CD4-positive, alpha-beta T cell (primary cell): ENCODE measurements at regions not wholly inside any gene's neighbourhood (a gene's known extent, or its start where the extent isn't known, plus 50 kb on each side); places are given as distances from the start of the nearest gene placed in this dataset.

Experiments used
- ATAC-seq: fragments of 200-7000 bp; cut with Tn5 transposase; one replicate; pipeline ENCODE4 v1.10.0; 2022; ENCODE audit warnings: mild to moderate bottlenecking; ENCODE audit not compliant: poor library complexity
- CTCF ChIA-PET: fragments of 350-600 bp; sonication (Branson Sonifier 250); formaldehyde crosslinking; loops from one replicate; lab custom pipeline; 2021; ENCODE audit warnings: antibody characterized with exemption, inconsistent platforms; lab: Charles Lee
- POLR2A ChIA-PET: fragments of 350-600 bp; sonication (Branson Sonifier 250); formaldehyde crosslinking; loops from one replicate; lab custom pipeline; 2021; ENCODE audit warnings: antibody characterized with exemption, inconsistent platforms; lab: Charles Lee
- DNase-seq, 14 experiments: peaks; one replicate each; pipeline ENCODE4 v3.0.0-alpha.2; 2013 to 2020; ENCODE audit warnings: mixed read lengths in 2 of 14
- H3K27ac ChIP-seq, 2 donors: one replicate each; pipeline versions ENCODE4 v1.5.1 to v1.7.0; 2013; ENCODE audit warnings: low read length in 2 of 2, low read depth in 1 of 2, mild to moderate bottlenecking in 1 of 2
- H3K27me3 ChIP-seq, 2 experiments: 1 replicate in 1 of 2; 2 replicates in 1 of 2; pipeline versions ENCODE4 v1.6.1 to v1.7.0; 2013; ENCODE audit warnings: low read length in 2 of 2, control low read depth in 1 of 2, mild to moderate bottlenecking in 1 of 2, moderate library complexity in 1 of 2; ENCODE audit not compliant: insufficient read depth in 2 of 2, control insufficient read depth in 1 of 2
- H3K36me3 ChIP-seq: one replicate; pipeline ENCODE4 v1.6.1; 2013; ENCODE audit warnings: low read length, control low read depth; ENCODE audit not compliant: insufficient read depth
- H3K4me1 ChIP-seq: one replicate; pipeline ENCODE4 v1.6.1; 2013; ENCODE audit warnings: low read length, control low read depth; ENCODE audit not compliant: insufficient read depth
- H3K4me3 ChIP-seq: one replicate; pipeline ENCODE4 v1.5.1; 2013; ENCODE audit warnings: mild to moderate bottlenecking, low read length, moderate library complexity
- H3K9me3 ChIP-seq, 2 experiments: 1 replicate in 1 of 2; 2 replicates in 1 of 2; pipeline versions ENCODE4 v1.6.1 to v1.7.0; 2013; ENCODE audit warnings: low read length in 2 of 2, mild to moderate bottlenecking in 2 of 2, control low read depth in 1 of 2, moderate library complexity in 1 of 2; ENCODE audit not compliant: control insufficient read depth in 1 of 2, insufficient read depth in 1 of 2
- H3K27ac Mint-ChIP-seq: one replicate; pipeline ENCODE4 v1.8.0; 2020; ENCODE audit warnings: mixed read lengths
- H3K27me3 Mint-ChIP-seq: one replicate; pipeline ENCODE4 v1.8.0; 2021; ENCODE audit warnings: mixed read lengths
- H3K36me3 Mint-ChIP-seq: one replicate; pipeline ENCODE4 v1.8.0; 2021; ENCODE audit warnings: low read depth, mixed read lengths
- H3K4me1 Mint-ChIP-seq: one replicate; pipeline ENCODE4 v1.8.0; 2021; ENCODE audit warnings: low read depth, mixed read lengths
- H3K4me3 Mint-ChIP-seq: one replicate; pipeline ENCODE4 v1.8.0; 2020; ENCODE audit warnings: mild to moderate bottlenecking, mixed read lengths
- H3K9me3 Mint-ChIP-seq: one replicate; pipeline ENCODE4 v1.8.0; 2020; ENCODE audit warnings: mixed read lengths
- intact Hi-C, 2 experiments: fragments of 100-400 bp; cut with DNase I in 1 of 2; cut with micrococcal nuclease in 1 of 2; formaldehyde crosslinking; loops; one replicate each; pipeline versions ENCODE4 v1.15.1 to v1.9.0; 2023 to 2025; cut with DNase I, micrococcal nuclease
- TF ChIP-seq, protein P1 (sequence below): fragments of 200-600 bp; IDR thresholded peaks from one replicate; pipeline ENCODE4 v1.8.0; 2022; ENCODE audit warnings: antibody characterized with exemption, mild to moderate bottlenecking

DNA sequence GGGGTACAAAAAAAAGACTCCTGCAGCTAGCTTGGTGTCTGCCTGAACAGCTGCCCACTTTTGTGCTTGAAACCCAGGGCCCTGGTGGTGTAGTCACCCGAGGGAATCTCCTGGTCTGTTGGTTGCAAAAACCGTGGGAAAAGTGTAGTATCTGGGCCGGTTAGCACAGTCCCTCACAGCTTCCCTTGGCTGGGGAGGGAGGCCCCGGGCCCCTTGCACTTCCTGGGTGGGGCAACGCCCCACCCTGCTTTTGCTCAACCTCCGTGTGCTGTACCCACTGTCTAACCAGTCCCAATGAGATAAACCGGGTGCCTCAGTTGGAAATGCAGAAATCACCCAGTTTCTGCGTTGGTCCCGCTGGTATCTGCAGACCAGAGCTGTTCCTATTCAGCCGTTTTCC, 211.7 kb upstream of the ZPLD1 start:
- Mint-ChIP-seq H3K27ac (peak overlapping the region; percentile 50), H3K9me3 (no peaks in the 10 kb centered on the region), H3K27me3 (no peaks in the 10 kb centered on the region), H3K4me1 (peaks cover 40% of the 10 kb centered on the region), H3K36me3 (no peaks in the 10 kb centered on the region), H3K4me3 (no peak overlapping the region)
- ATAC-seq (peak; percentile 67), DNase-seq (peak in 8 of 14 experiments; percentile 1 to 43 (median 25))
- H3K9me3 ChIP-seq: no peaks in the 10 kb centered on the region
- no peaks in the 10 kb centered on the region for H3K36me3 ChIP-seq
- POLR2A ChIA-PET: interaction anchor here (0.6 to 2.5 kb wide), 4 partner anchors 145 to 409 kb away, joined by 3 to 17 read pairs (median 3); partner anchors contain the start of gene NFKBIZ
- CTCF ChIA-PET: no interaction called here
- H3K27me3 ChIP-seq: no peaks in the 10 kb centered on the region
- no peak overlapping the region for H3K4me3 ChIP-seq
- TF ChIP-seq, protein P1, sequence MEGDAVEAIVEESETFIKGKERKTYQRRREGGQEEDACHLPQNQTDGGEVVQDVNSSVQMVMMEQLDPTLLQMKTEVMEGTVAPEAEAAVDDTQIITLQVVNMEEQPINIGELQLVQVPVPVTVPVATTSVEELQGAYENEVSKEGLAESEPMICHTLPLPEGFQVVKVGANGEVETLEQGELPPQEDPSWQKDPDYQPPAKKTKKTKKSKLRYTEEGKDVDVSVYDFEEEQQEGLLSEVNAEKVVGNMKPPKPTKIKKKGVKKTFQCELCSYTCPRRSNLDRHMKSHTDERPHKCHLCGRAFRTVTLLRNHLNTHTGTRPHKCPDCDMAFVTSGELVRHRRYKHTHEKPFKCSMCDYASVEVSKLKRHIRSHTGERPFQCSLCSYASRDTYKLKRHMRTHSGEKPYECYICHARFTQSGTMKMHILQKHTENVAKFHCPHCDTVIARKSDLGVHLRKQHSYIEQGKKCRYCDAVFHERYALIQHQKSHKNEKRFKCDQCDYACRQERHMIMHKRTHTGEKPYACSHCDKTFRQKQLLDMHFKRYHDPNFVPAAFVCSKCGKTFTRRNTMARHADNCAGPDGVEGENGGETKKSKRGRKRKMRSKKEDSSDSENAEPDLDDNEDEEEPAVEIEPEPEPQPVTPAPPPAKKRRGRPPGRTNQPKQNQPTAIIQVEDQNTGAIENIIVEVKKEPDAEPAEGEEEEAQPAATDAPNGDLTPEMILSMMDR: no peak
- intact Hi-C loops: loop anchor here in 1 of 2 experiments (1.0 kb wide), 1 partner anchor 410 kb away; no protein-coding TSS in a partner anchor
- no peak overlapping the region for H3K27ac ChIP-seq
- peaks cover 23% of the 10 kb centered on the region for H3K4me1 ChIP-seq

DNA sequence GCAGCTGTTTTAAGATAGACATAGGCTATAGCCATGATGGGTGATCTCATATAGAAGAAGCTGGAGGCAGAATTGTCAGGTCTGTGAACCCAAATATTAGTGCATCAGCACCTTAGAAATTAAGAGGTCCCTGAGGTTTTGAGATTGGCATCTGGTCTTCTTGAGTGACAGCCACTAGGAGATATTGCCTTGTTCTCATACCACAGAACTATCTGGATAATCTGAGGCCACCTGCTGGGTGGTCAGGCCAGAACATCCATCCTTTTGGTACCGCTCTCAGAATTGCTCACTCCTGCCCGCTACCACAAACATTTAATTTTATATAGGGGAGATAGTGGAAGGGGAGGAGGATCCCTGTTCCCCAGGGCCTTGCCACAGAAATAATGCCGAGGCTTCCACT, 210.6 kb upstream of the ZPLD1 start:
- H3K36me3 ChIP-seq: no peaks in the 10 kb centered on the region
- no peak for ATAC-seq
- Mint-ChIP-seq H3K27me3 (no peaks in the 10 kb centered on the region), H3K4me1 (peaks cover 44% of the 10 kb centered on the region), H3K27ac (peak overlapping the region; percentile 16), H3K9me3 (no peaks in the 10 kb centered on the region), H3K36me3 (no peaks in the 10 kb centered on the region), H3K4me3 (no peak overlapping the region)
- DNase-seq: peak in 4 of 14 experiments; percentile 3 to 38 (median 17)
- H3K27ac ChIP-seq: no peak overlapping the region
- ChIA-PET CTCF (no interaction called here), POLR2A (interaction anchor here (1.1 to 2.5 kb wide), 7 partner anchors 146 to 421 kb away, joined by 3 to 17 read pairs (median 5); partner anchors contain the start of gene NFKBIZ)
- no peaks in the 10 kb centered on the region for H3K27me3 ChIP-seq
- intact Hi-C loops: no loop called here
- TF ChIP-seq, protein P1: no peak
- H3K4me1 ChIP-seq: peaks cover 23% of the 10 kb centered on the region
- no peaks in the 10 kb centered on the region for H3K9me3 ChIP-seq
- H3K4me3 ChIP-seq: no peak overlapping the region

DNA sequence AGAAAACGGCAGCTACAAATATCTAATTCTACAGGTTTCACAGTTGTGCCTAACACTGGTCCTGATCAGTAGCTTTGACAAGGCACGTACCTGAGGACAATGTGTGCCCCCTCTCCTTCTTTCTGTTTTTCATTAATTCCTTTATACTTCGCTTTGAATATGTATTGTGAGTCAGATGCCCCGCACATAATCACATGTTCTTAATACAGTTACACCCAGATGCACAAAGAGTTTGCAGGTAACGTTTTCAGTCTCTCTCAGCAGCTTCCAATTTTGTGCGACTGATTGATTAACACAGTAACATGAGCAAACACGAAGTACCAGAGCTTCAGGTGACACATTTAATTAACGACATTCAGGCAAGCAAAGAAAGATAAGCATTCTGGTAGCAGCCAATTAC, 209.8 kb upstream of the ZPLD1 start:
- no peaks in the 10 kb centered on the region for H3K36me3 ChIP-seq
- TF ChIP-seq, protein P1: no peak
- CTCF ChIA-PET: interaction anchor here (0.6 to 2.2 kb wide), 11 partner anchors 29 to 422 kb away, joined by 3 to 15 read pairs (median 3); no protein-coding TSS in a partner anchor
- intact Hi-C loops: loop anchor here (1.0 to 5.0 kb wide), 4 partner anchors 373 to 529 kb away; no protein-coding TSS in a partner anchor
- no peak for ATAC-seq
- no peak overlapping the region for H3K4me3 ChIP-seq
- peaks cover 23% of the 10 kb centered on the region for H3K4me1 ChIP-seq
- Mint-ChIP-seq H3K27ac (peak overlapping the region; percentile 35), H3K9me3 (no peaks in the 10 kb centered on the region), H3K27me3 (no peaks in the 10 kb centered on the region), H3K4me1 (peaks cover 46% of the 10 kb centered on the region), H3K36me3 (no peaks in the 10 kb centered on the region), H3K4me3 (no peak overlapping the region)
- H3K27ac ChIP-seq: no peak overlapping the region
- no peaks in the 10 kb centered on the region for H3K27me3 ChIP-seq
- POLR2A ChIA-PET: interaction anchor here (0.8 to 2.4 kb wide), 12 partner anchors 289 to 422 kb away, joined by 3 to 29 read pairs (median 5); partner anchors contain the start of gene NFKBIZ
- H3K9me3 ChIP-seq: no peaks in the 10 kb centered on the region
- no peak for DNase-seq
